ENCODE measurements at regions not wholly inside any gene's neighbourhood (a gene's known extent, or its start where the extent isn't known, plus 50 kb on each side); places are given as distances from the start of the nearest gene placed in this dataset.

DNA sequence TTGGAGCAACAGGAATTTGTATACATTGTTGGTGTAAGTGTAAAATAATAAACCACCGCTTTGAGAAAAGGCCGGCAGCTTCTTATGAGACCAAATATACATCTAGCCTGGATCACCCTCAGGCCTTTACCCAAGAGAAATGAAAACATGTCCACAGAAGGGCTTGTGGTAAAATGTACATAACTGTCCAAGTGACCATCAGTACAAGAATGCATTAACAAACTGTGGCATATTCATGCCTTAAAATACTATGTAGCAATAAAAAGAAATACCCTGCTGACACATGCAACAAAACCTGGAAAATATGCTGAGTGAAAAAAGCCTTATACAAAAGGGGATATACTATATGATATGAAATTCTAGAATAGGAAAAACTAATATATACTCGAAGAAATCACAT, 311.9 kb upstream of the TRPC7 start:
- no peak for TF ChIP-seq POLR2A (IDR thresholded peaks at IDR 0.05)
- TF ChIP-seq, protein P1, sequence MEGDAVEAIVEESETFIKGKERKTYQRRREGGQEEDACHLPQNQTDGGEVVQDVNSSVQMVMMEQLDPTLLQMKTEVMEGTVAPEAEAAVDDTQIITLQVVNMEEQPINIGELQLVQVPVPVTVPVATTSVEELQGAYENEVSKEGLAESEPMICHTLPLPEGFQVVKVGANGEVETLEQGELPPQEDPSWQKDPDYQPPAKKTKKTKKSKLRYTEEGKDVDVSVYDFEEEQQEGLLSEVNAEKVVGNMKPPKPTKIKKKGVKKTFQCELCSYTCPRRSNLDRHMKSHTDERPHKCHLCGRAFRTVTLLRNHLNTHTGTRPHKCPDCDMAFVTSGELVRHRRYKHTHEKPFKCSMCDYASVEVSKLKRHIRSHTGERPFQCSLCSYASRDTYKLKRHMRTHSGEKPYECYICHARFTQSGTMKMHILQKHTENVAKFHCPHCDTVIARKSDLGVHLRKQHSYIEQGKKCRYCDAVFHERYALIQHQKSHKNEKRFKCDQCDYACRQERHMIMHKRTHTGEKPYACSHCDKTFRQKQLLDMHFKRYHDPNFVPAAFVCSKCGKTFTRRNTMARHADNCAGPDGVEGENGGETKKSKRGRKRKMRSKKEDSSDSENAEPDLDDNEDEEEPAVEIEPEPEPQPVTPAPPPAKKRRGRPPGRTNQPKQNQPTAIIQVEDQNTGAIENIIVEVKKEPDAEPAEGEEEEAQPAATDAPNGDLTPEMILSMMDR (IDR thresholded peaks at IDR 0.05): no peak

Measured in Peyer's patch (tissue), 4 donors.